NB4 (cell line): ENCODE measurements at regions not wholly inside any gene's neighbourhood (a gene's known extent, or its start where the extent isn't known, plus 50 kb on each side); places are given as distances from the start of the nearest gene placed in this dataset.

Source experiments
- POLR2A ChIP-seq: IDR thresholded peaks from 2 replicates; pipeline ENCODE4 v1.6.1; 2011; ENCODE audit warnings: mild to moderate bottlenecking; ENCODE audit not compliant: insufficient read length; ENCODE audit errors: extremely low read depth
- TF ChIP-seq, protein P1 (sequence below): IDR thresholded peaks from one replicate; pipeline ENCODE4 v1.5.1; 2012; ENCODE audit warnings: low read depth, low read length
- TF ChIP-seq, protein P2 (sequence below): IDR thresholded peaks from 2 replicates; pipeline ENCODE4 v1.6.1; 2011; ENCODE audit warnings: low read depth, low read length

DNA sequence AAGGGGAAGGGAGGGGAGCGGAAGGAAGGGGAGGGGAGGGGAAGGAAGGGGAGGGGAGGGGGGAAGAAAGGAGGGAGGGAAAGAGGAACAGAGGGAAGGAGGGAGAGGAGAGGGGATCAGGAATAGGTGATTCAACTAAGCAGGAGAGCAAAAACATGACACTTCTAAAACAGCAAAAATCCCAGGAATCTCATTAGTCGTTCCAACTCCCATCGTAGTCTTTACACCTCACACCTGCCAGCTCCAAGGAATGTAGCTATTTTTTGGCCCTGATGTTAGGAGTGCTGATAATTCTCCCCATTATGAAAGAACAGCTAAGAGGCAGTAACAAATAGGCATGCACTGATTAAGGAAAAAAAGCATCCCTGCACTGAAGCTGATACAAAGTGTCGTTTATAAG is 709.9 kb upstream of the PKDCC start:
- no peak for TF ChIP-seq POLR2A
- TF ChIP-seq, protein P1, sequence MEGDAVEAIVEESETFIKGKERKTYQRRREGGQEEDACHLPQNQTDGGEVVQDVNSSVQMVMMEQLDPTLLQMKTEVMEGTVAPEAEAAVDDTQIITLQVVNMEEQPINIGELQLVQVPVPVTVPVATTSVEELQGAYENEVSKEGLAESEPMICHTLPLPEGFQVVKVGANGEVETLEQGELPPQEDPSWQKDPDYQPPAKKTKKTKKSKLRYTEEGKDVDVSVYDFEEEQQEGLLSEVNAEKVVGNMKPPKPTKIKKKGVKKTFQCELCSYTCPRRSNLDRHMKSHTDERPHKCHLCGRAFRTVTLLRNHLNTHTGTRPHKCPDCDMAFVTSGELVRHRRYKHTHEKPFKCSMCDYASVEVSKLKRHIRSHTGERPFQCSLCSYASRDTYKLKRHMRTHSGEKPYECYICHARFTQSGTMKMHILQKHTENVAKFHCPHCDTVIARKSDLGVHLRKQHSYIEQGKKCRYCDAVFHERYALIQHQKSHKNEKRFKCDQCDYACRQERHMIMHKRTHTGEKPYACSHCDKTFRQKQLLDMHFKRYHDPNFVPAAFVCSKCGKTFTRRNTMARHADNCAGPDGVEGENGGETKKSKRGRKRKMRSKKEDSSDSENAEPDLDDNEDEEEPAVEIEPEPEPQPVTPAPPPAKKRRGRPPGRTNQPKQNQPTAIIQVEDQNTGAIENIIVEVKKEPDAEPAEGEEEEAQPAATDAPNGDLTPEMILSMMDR = no peak
- TF ChIP-seq, protein P2, sequence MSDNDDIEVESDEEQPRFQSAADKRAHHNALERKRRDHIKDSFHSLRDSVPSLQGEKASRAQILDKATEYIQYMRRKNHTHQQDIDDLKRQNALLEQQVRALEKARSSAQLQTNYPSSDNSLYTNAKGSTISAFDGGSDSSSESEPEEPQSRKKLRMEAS = no peak
